ENCODE measurements at regions not wholly inside any gene's neighbourhood (a gene's known extent, or its start where the extent isn't known, plus 50 kb on each side); places are given as distances from the start of the nearest gene placed in this dataset.

DNA sequence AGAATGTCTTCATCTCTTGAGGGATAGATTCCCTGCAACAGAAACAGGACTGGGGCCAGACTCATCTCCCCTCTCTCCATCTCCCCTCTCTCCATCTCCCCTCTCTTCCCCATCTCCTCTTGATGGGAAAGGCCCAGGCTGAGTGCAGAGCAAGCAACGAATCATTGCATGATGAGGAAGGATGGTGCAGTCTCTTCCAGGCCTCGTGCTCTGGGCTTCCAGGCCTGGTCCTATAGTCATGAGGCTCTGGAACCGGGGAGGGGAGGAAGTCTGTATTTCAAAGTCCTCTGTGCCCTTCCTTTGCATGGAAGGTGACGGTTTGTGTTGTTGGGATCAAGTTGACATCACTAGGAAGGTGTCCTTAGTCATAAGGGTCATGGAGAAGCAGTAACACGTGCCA, 115.6 kb upstream of the NEDD4L start:
- TF ChIP-seq, protein P1, sequence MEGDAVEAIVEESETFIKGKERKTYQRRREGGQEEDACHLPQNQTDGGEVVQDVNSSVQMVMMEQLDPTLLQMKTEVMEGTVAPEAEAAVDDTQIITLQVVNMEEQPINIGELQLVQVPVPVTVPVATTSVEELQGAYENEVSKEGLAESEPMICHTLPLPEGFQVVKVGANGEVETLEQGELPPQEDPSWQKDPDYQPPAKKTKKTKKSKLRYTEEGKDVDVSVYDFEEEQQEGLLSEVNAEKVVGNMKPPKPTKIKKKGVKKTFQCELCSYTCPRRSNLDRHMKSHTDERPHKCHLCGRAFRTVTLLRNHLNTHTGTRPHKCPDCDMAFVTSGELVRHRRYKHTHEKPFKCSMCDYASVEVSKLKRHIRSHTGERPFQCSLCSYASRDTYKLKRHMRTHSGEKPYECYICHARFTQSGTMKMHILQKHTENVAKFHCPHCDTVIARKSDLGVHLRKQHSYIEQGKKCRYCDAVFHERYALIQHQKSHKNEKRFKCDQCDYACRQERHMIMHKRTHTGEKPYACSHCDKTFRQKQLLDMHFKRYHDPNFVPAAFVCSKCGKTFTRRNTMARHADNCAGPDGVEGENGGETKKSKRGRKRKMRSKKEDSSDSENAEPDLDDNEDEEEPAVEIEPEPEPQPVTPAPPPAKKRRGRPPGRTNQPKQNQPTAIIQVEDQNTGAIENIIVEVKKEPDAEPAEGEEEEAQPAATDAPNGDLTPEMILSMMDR (IDR thresholded peaks at IDR 0.05), result no peak
- no peak for TF ChIP-seq POLR2A (IDR thresholded peaks at IDR 0.05)
